Adrenal gland (tissue), 5 donors: ENCODE measurements at regions not wholly inside any gene's neighbourhood (a gene's known extent, or its start where the extent isn't known, plus 50 kb on each side); places are given as distances from the start of the nearest gene placed in this dataset.

Source experiments
- POLR2A ChIP-seq, 2 donors: fragments of 450-650 bp; IDR thresholded peaks; one replicate each; pipeline ENCODE4 v1.6.1; 2017; ENCODE audit warnings: antibody characterized with exemption in 2 of 2, mild to moderate bottlenecking in 2 of 2, moderate library complexity in 1 of 2
- TF ChIP-seq, protein P1 (sequence below), 6 experiments: fragments of 450-650 bp in 4 of 6; fragments of 200-600 bp in 2 of 6; sonication (generic) in 1 of 6; IDR thresholded peaks; 1 replicate in 5 of 6; 2 replicates in 1 of 6; pipeline versions ENCODE4 v1.5.1 to v1.8.0; 2016 to 2021; ENCODE audit warnings: antibody characterized with exemption in 6 of 6, mild to moderate bottlenecking in 2 of 6, moderate library complexity in 1 of 6
- donor health status: DM: no; HTN: no; CAD: no.

DNA sequence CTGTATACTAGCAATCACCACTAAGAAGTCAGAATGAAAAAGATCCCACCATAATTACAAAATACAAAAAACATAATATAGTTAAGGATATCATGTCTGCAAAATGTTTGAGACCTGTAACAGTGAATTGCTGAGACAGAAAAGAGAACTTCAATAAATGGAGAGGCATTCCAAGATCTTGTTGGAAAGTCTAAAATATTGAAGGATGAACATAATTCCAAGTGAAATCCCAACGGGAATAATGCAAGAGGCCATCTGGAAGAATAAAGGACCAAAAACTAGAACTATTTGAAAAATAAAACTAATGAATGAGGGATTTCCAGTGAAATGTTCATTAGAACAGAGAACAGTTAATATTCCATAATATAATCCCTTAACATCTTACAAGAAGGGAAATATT, 110.9 kb downstream of the COL6A6 start:
- TF ChIP-seq, protein P1, sequence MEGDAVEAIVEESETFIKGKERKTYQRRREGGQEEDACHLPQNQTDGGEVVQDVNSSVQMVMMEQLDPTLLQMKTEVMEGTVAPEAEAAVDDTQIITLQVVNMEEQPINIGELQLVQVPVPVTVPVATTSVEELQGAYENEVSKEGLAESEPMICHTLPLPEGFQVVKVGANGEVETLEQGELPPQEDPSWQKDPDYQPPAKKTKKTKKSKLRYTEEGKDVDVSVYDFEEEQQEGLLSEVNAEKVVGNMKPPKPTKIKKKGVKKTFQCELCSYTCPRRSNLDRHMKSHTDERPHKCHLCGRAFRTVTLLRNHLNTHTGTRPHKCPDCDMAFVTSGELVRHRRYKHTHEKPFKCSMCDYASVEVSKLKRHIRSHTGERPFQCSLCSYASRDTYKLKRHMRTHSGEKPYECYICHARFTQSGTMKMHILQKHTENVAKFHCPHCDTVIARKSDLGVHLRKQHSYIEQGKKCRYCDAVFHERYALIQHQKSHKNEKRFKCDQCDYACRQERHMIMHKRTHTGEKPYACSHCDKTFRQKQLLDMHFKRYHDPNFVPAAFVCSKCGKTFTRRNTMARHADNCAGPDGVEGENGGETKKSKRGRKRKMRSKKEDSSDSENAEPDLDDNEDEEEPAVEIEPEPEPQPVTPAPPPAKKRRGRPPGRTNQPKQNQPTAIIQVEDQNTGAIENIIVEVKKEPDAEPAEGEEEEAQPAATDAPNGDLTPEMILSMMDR (IDR thresholded peaks at IDR 0.05), result no peak
- no peak for TF ChIP-seq POLR2A (IDR thresholded peaks at IDR 0.05)
